ENCODE measurements at regions not wholly inside any gene's neighbourhood (a gene's known extent, or its start where the extent isn't known, plus 50 kb on each side); places are given as distances from the start of the nearest gene placed in this dataset.
"Not testable (repeated sequence)": the region's sequence is repeated elsewhere in the genome, so short reads cannot be mapped to it uniquely, and the experiment has no call there.

- ChIA-PET POLR2A (no interaction called here), CTCF (no interaction called here)
- TF ChIP-seq ZNF416 (tag by site-specific recombination; IDR thresholded peaks at IDR 0.05) (no peak), ZNF426 (tag by site-specific recombination; IDR thresholded peaks at IDR 0.05) (no peak), ATF2 (tag by site-specific recombination; IDR thresholded peaks at IDR 0.05; ENCODE audit: low read depth) (no peak), ZNF391 (tag by site-specific recombination; IDR thresholded peaks at IDR 0.05; ENCODE audit: borderline replicate concordance, low read depth) (no peak), ZNF239 (tag by site-specific recombination; IDR thresholded peaks at IDR 0.05) (no peak), ELK4 (IDR thresholded peaks at IDR 0.05; ENCODE audit: borderline replicate concordance, low read depth, low read length) (no peak), GLIS2 (tag by site-specific recombination; IDR thresholded peaks at IDR 0.05) (no peak), SALL2 (tag by site-specific recombination; IDR thresholded peaks at IDR 0.05; ENCODE audit: borderline replicate concordance) (no peak), ZBTB8A (tag by site-specific recombination; IDR thresholded peaks at IDR 0.05) (no peak), ZNF394 (tag by site-specific recombination; IDR thresholded peaks at IDR 0.05; ENCODE audit: borderline replicate concordance) (no peak), SP3 (tag by site-specific recombination; IDR thresholded peaks at IDR 0.05) (no peak), FEZF1 (tag by site-specific recombination; IDR thresholded peaks at IDR 0.05) (no peak), ZBTB44 (tag by site-specific recombination; IDR thresholded peaks at IDR 0.05) (no peak), ZNF843 (tag by site-specific recombination; IDR thresholded peaks at IDR 0.05) (no peak), ZNF791 (tag by site-specific recombination; IDR thresholded peaks at IDR 0.05) (no peak), ZNF785 (tag by site-specific recombination; IDR thresholded peaks at IDR 0.05) (no peak), ZFHX2 (tag by site-specific recombination; conservative IDR thresholded peaks at IDR 0.05) (no peak), REPIN1 (tag by site-specific recombination; IDR thresholded peaks at IDR 0.05; ENCODE audit: low read depth) (no peak), ZNF747 (tag by site-specific recombination; IDR thresholded peaks at IDR 0.05) (no peak), ZNF146 (tag by site-specific recombination; IDR thresholded peaks at IDR 0.05) (no peak)
- H3K27ac ChIP-seq (ENCODE audit: extremely low read depth, low read depth, low read length), result no peak overlapping the region
- no peaks in the 10 kb centered on the region for H3K4me1 ChIP-seq (ENCODE audit: control insufficient read depth, insufficient read depth, low read length)
- H3K9me3 ChIP-seq (ENCODE audit: control insufficient read depth, insufficient read depth, low read depth, low read length), result no peaks in the 10 kb centered on the region
- no peak overlapping the region for H3K4me3 ChIP-seq (ENCODE audit: low read depth, low read length)
- no peaks in the 10 kb centered on the region for H3K36me3 ChIP-seq (ENCODE audit: control insufficient read depth in 2 of 2, insufficient read depth in 1 of 2, low read length in 2 of 2)
Observed at GRCh38 chr2:83251321-83251872, 1207.7 kb downstream of the SUCLG1 start.

- H3K9me3 ChIP-seq (ENCODE audit: control insufficient read depth, insufficient read depth, low read depth, low read length); H3K36me3 ChIP-seq (ENCODE audit: control insufficient read depth in 2 of 2, insufficient read depth in 1 of 2, low read length in 2 of 2); H3K27ac ChIP-seq (ENCODE audit: extremely low read depth, low read depth, low read length); CTCF ChIA-PET; H3K4me1 ChIP-seq (ENCODE audit: control insufficient read depth, insufficient read depth, low read length); POLR2A ChIA-PET; H3K4me3 ChIP-seq (ENCODE audit: low read depth, low read length): not testable (repeated sequence)
Observed at GRCh38 chr2:83245806-83246537, 1213.1 kb downstream of the SUCLG1 start.

Data from HEK293 (cell line).